A673 (cell line): ENCODE measurements at regions not wholly inside any gene's neighbourhood (a gene's known extent, or its start where the extent isn't known, plus 50 kb on each side); places are given as distances from the start of the nearest gene placed in this dataset.
"Not testable (repeated sequence)": the region's sequence is repeated elsewhere in the genome, so short reads cannot be mapped to it uniquely, and the experiment has no call there.

Experiments
- BruUV-seq: library from RNA; stranded (reverse); fragments of 400-500 nt; replicated peaks from 2 replicates; lab custom pipeline; 2021; lab: Mats Ljungman, UMichigan
- CTCF ChIA-PET: fragments of 300-600 bp; sonication (Branson Sonifier 250); formaldehyde crosslinking; loops from one replicate; lab custom pipeline; 2022; ENCODE audit warnings: antibody characterized with exemption; lab: Charles Lee
- POLR2A ChIA-PET: fragments of 300-600 bp; sonication (Branson Sonifier 250); formaldehyde crosslinking; loops from one replicate; lab custom pipeline; 2022; ENCODE audit warnings: antibody characterized with exemption; ENCODE audit not compliant: low non-redundant PET; lab: Charles Lee
- DNase-seq: peaks from one replicate; pipeline ENCODE4 v3.0.0-alpha.2; 2015; ENCODE audit warnings: low spot score
- H3K27ac ChIP-seq: fragments of 200-600 bp; sonication (generic); 2 replicates; pipeline ENCODE4 v1.5.1; 2016; ENCODE audit warnings: mixed run types, low read depth, mild to moderate bottlenecking, mixed read lengths, antibody characterized with exemption, low read length; ENCODE audit not compliant: poor library complexity, severe bottlenecking
- H3K27me3 ChIP-seq: fragments of 200-600 bp; sonication (generic); replicated peaks from 2 replicates; pipeline ENCODE4 v1.6.1; 2017; ENCODE audit warnings: mixed run types, low read depth, mild to moderate bottlenecking, mixed read lengths, antibody characterized with exemption, low read length; ENCODE audit not compliant: insufficient read depth, poor library complexity
- H3K36me3 ChIP-seq: fragments of 200-600 bp; sonication (generic); 2 replicates; pipeline ENCODE4 v1.6.1; 2016; ENCODE audit warnings: mixed run types, mild to moderate bottlenecking, mixed read lengths, antibody characterized with exemption, low read length; ENCODE audit not compliant: insufficient read depth, poor library complexity, severe bottlenecking
- H3K4me1 ChIP-seq: fragments of 200-600 bp; sonication (generic); 2 replicates; pipeline ENCODE4 v1.6.1; 2017; ENCODE audit warnings: mixed run types, mild to moderate bottlenecking, mixed read lengths, antibody characterized with exemption, low read length; ENCODE audit not compliant: insufficient read depth, poor library complexity, severe bottlenecking
- H3K4me3 ChIP-seq: fragments of 200-600 bp; sonication (generic); 2 replicates; pipeline ENCODE4 v1.5.1; 2016; ENCODE audit warnings: low read depth, mixed run types, mild to moderate bottlenecking, mixed read lengths, low read length; ENCODE audit not compliant: poor library complexity, severe bottlenecking
- H3K9me3 ChIP-seq: fragments of 200-600 bp; sonication (generic); 2 replicates; pipeline ENCODE4 v1.6.1; 2016; ENCODE audit warnings: mixed run types, low read depth, mild to moderate bottlenecking, mixed read lengths, antibody characterized with exemption, low read length; ENCODE audit not compliant: poor library complexity, severe bottlenecking
- CTCF ChIP-seq: fragments of 300-800, 200-600 bp; sonication (generic); conservative IDR thresholded peaks from 2 replicates; pipeline ENCODE4 v1.5.1; 2017; ENCODE audit warnings: low read depth, mild to moderate bottlenecking, antibody characterized with exemption, low read length, moderate library complexity, mixed read lengths
- EZH2 ChIP-seq: fragments of 200-600 bp; sonication (generic); IDR thresholded peaks from 2 replicates; pipeline ENCODE4 v1.6.1; 2017; ENCODE audit warnings: borderline replicate concordance, low read depth, mild to moderate bottlenecking, mixed read lengths, antibody characterized with exemption, low read length; ENCODE audit not compliant: poor library complexity, severe bottlenecking
- intact Hi-C: fragments of 100-400 bp; cut with micrococcal nuclease; formaldehyde crosslinking; loops from one replicate; pipeline ENCODE4 v1.10.0; 2022; ENCODE audit not compliant: unreplicated experiment

GRCh38 chr7:79977481-79977880 lies 157.2 kb upstream of the GNAI1 start:
- no peak for TF ChIP-seq EZH2
- H3K27me3 ChIP-seq: peaks cover 3% of the 10 kb centered on the region
- no peak for DNase-seq
- POLR2A ChIA-PET: no interaction called here
- H3K4me3 ChIP-seq: no peak overlapping the region
- H3K27ac ChIP-seq: no peak overlapping the region
- CTCF ChIA-PET: no interaction called here
- no peaks in the 10 kb centered on the region for H3K9me3 ChIP-seq
- H3K4me1 ChIP-seq: no peaks in the 10 kb centered on the region
- H3K36me3 ChIP-seq: no peaks in the 10 kb centered on the region
- no TSS peak for BruUV-seq
- intact Hi-C loops: no loop called here

GRCh38 chr7:79976711-79977020 lies 158.0 kb upstream of the GNAI1 start:
- intact Hi-C loops: not testable (repeated sequence)

GRCh38 chr7:79975986-79976710 lies 158.5 kb upstream of the GNAI1 start:
- CTCF ChIA-PET, intact Hi-C loops: not testable (repeated sequence)

More at GRCh38 chr7:79976711-79977020, 158.0 kb upstream of the GNAI1 start:
- DNase-seq, H3K36me3 ChIP-seq, H3K4me3 ChIP-seq, H3K27me3 ChIP-seq, H3K4me1 ChIP-seq, POLR2A ChIA-PET, H3K9me3 ChIP-seq, BruUV-seq, CTCF ChIA-PET, H3K27ac ChIP-seq: not testable (repeated sequence)

DNA sequence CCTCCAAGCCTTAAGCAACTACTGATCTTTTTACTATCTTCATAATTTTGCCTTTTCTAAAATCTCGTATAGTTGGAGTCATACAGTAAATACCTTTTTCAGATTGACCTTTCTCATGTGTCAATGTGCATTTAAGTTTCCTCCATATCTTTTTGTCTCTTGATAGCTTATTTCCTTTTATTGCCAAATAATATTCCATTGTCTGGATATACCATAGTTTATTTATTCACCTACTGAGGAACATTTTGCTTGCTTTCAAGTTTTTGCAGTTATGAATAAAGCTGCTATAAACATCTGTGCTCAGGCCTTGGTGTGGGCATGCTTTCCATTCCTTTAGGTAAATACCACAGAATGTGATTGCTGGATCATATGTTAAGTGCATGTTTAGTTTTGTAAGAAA lies 161.2 kb upstream of the GNAI1 start:
- no peak for TF ChIP-seq EZH2
- TF ChIP-seq CTCF: no peak
- no peak overlapping the region for H3K27ac ChIP-seq
- no peaks in the 10 kb centered on the region for H3K36me3 ChIP-seq
- H3K4me1 ChIP-seq: no peaks in the 10 kb centered on the region
- POLR2A ChIA-PET: no interaction called here
- BruUV-seq: no TSS peak
- no peaks in the 10 kb centered on the region for H3K9me3 ChIP-seq
- H3K4me3 ChIP-seq: no peak overlapping the region
- intact Hi-C loops: no loop called here
- H3K27me3 ChIP-seq: peaks cover 3% of the 10 kb centered on the region
- no peak for DNase-seq
- CTCF ChIA-PET: no interaction called here

More at GRCh38 chr7:79975986-79976710, 158.5 kb upstream of the GNAI1 start:
- H3K27me3 ChIP-seq, POLR2A ChIA-PET, H3K4me3 ChIP-seq, H3K36me3 ChIP-seq, BruUV-seq, DNase-seq, H3K9me3 ChIP-seq, H3K4me1 ChIP-seq, H3K27ac ChIP-seq: not testable (repeated sequence)

DNA sequence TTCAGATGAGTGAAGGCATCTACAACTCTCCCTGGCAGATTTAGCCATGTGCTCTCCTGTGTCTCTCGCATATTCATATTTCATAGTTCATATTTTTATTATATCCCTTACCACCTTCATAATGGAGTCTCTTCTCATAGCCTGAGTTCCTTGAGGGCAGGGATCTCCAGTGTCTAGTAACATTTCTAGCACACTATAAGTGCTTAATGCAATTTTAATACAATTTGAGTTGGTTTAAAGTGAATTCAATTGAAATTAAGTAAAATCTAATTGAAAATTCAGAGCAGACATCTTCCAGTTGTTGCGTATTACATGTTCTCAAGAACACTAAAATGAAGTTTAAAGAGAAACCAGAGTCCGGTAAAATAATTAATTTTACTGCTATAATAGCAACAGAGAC lies 163.6 kb upstream of the GNAI1 start:
- Histone ChIP-seq H3K36me3 (no peaks in the 10 kb centered on the region), H3K27ac (no peak overlapping the region), H3K9me3 (no peaks in the 10 kb centered on the region), H3K4me3 (no peak overlapping the region), H3K4me1 (no peaks in the 10 kb centered on the region), H3K27me3 (peaks cover 3% of the 10 kb centered on the region)
- no TSS peak for BruUV-seq
- ChIA-PET CTCF (no interaction called here), POLR2A (no interaction called here)
- DNase-seq: no peak
- no peak for TF ChIP-seq CTCF
- no peak for TF ChIP-seq EZH2
- intact Hi-C loops: no loop called here
